HG03354 (cell line): ENCODE measurements at regions not wholly inside any gene's neighbourhood (a gene's known extent, or its start where the extent isn't known, plus 50 kb on each side); places are given as distances from the start of the nearest gene placed in this dataset.
"Not testable (repeated sequence)": the region's sequence is repeated elsewhere in the genome, so short reads cannot be mapped to it uniquely, and the experiment has no call there.

Experiments used
- ATAC-seq: cut with Tn5 transposase; IDR thresholded peaks from one replicate; pipeline ENCODE4 v1.9.1; 2021; ENCODE audit warnings: mild to moderate bottlenecking; ENCODE audit not compliant: unreplicated experiment, poor library complexity, severe bottlenecking

DNA sequence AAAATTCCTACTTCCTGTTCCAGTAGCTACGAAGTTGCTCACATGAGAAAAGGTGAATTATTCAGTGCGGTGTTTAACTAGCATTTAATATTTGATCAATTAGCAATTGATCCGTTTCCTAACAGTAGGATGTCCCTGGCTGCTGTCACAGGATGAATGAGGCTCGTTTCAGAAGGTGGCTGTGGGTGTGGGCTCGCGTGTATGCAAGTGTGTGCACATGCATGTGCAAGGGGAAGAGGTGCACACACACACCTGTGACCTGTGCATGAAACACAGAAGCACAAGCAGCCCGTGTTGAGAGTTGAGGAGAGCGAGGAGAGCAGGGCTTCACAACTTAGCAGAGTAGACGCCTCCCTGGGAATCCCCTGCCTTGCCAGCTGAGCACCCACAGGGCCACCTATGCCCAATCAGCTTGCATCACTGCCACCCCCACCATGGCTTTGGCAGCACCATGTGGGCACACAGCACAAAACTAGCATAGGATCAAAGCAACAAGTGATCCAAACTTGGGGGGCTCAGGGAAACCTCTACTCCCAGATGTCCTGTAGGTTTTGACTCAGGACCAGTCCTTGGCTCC is 107.2 kb downstream of the C5orf15 start:
- no peak for ATAC-seq

DNA sequence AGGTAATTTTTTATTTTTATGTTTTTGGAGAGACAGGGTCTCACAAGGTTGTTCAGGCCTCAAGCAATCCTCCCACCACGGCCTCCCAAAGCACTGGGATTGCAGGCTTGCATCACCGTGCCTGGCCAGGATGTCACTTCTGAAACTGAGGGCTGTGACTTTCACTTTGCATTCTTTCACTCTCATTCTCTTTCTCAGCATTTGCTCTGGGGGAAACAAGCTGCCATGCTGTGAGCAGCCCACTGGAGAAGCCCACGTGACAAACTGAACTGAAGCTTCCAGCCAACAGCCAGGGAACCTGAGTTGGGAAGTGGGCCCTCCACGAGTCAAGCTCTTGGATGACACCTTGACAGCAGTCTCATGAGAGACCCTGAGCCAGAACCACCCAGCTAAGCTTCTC is 109.4 kb downstream of the C5orf15 start:
- peak; percentile 44 for ATAC-seq

DNA sequence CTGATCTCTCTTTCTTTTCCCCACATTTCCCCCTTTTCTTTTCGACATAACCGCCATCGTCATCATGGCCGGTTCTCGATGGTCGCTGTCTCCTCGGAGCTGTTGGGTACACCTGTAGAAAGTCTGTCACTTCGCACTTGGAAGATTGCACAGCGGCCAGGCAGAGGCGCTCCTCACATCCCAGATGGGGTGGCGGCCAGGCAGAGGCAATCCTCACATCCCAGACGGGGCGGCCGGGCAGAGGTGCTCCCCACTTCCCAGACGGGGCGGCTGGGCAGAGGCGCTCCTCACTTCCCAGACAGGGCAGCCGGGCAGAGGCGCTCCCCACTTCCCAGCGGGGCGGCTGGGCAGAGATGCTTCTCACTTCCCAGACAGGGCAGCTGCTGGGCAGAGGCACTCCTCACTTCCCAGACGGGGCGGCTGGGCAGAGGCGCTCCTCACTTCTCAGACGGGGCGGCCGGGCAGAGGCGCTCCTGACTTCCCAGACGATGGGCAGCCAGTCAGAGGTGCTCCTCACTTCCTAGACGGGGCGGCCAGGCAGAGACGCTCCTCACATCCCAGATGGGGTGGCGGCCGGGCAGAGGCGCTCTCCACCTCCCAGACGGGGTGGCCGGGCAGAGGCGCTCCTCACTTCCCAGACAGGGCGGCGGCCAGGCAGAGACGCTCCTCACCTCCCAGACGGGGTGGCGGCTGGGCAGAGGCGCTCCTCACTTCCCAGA is 110.7 kb downstream of the C5orf15 start:
- ATAC-seq, result not testable (repeated sequence)

DNA sequence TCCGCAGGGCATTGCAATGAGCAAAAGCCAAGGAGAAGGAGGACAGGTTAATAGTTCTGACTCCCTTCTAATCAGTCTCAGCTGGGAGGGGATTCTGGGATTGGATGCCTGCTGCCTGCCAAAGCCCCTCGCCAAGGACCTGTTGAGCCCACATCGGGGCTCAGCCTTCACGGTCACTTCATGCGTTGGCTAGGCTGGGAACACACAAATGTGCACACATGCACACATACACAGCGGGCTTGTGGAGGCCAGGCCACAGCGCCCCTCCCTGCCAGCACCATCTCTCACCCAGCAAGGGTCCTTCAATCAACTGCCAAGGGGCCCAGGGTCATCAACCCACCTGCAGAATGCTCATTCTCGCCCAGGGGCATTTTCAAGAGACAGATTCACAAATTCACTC is 113.9 kb downstream of the C5orf15 start:
- no peak for ATAC-seq

DNA sequence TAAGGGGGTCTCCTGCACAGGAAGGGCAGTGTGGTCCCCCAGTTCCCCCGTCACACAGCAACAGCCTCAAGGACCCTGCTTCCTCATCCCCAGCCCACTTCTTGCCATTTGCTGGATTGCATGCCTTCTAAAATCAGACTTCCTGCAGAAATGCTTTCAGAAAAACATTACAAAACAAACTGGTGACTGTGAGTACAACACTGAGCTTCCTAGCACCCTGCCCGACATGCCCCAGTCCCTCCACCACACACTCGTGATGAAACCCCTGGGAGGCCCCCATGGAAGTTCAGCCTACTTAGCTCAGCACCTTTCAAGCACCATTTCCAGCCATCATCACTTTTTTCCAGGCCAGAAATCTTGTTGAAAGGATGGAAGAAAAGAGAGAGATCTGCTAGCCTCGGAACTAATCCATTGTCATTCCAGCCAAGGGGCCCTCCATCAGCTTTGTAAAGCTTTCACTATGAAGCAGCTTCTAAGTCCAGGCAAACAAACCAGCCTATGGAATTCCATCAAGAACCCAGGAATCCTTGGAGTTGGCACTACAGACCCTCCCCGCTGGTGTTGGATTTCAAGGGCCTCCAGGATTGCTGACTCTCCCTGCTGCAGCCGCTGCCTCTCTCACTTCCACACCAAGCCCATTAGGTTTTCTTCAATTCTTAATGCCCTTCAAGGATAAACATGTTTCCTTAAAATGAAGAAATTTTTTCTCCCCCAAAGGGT is 114.6 kb downstream of the C5orf15 start:
- no peak for ATAC-seq

DNA sequence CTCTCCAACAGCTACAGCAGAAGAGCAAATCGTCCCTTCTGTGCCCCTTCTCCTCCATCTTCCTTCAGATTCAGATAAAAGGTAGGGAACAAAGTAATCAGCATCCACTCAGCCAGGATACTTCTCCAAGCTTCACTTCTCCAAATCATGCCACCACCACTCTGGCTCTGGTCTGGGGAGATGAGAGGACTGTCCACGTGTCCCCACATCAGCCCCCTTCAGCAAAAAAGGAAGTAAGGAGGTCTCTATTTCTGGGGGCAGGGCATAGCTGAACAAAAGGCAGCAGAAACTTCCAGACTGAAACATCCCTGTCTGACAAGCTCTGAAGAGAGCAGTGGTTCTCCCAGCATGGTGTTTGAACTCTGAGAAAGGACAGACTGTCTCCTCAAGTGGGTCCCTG is 116.9 kb downstream of the C5orf15 start:
- ATAC-seq, result no peak

DNA sequence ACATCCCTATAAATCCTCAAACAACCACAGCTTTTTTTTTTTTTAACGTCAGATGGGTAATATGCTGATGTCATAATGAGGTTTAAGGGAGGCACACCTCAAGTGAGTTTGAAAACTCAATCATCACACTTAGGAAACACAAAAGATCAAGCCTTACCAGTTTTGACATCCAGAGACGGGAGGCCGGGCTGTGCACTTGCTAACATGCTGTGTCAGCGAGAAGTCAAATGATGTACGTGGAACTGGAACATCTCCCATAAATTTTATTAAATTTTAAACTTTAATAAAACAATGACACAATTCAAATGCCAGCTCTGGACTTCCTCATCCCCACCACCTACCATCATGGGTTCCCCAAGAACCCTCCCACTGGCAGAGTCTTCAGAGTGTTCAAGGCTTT is 117.6 kb downstream of the C5orf15 start:
- no peak for ATAC-seq

DNA sequence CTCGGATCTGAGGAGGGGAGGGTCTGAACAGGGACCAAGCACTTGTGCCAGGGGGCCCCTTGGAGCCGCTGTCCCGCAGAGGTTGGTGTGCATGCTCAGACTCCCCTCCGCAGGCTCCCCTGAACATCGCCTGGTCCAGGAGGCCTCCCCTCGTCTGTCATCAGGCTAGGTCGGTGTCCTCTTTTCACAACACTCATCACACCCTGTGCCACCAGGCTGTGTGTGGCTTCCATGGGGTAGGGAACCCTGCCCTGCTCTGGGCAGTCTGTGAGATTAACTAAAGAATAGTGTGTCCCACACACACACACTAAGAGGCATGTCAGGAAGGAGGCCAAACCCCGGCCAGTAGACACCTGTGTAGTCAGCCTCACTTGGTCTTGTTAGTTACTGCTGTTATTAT is 119.3 kb downstream of the C5orf15 start:
- ATAC-seq, result no peak

DNA sequence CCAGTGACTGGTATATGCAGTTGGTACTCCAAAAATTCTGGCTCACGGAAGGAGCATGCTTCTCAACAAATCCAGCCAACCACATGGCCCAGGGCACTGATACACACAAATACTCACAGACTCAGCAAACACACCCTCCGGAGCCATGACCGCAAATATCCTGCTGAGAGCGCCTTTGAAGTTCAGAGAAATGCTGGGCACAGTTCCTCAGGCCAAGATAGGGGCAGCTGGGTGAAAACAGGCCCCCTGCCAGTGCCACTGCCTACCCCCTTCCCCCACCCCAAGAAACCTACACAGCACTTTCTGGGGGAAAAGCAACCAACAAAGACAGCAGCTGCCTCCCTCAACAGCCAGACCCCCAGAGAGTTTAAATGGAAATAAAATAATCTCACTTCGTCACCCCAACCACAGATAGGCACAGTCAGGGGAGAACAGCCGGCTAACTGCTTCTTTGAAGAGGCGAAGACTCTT is 120.0 kb downstream of the C5orf15 start:
- no peak for ATAC-seq

DNA sequence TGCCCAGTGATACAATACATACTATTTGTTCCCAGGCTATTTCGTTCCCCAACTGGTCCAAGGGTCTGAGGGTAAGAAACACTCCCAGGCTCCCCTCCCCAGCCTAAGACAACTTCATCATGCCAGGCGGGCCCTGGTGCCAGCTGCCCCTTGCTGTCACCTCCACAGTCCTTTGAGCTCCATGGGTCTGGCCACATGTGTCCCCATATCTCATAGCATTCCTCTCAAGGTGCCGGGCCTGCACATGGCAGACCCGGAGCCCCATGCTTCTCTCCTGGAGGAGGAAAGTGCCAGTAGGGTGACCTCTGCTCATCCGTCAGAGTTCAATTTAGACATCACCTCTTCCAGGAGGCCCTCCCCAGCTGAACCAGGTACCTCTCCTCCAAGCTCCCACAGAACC is 120.5 kb downstream of the C5orf15 start:
- ATAC-seq, result no peak

DNA sequence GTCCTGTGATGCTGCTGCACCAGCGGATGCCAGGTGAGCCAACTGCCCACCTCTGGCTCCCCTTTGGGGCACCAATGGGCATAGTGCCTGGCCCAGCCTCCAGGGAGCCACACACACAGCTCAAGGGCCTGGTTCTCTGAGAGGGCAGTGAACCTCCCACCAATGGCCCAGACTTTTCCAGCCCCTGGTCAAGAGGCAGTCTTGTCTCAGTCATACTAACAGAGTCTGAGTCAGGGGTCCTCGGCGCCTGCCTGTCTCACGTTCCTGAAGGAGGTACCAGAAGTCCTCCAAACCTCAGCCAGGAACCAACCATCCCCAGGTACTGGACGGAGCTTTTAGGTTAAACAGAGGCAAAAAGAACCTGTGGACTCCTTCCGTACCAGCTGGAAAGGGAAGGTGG is 121.1 kb downstream of the C5orf15 start:
- no peak for ATAC-seq

DNA sequence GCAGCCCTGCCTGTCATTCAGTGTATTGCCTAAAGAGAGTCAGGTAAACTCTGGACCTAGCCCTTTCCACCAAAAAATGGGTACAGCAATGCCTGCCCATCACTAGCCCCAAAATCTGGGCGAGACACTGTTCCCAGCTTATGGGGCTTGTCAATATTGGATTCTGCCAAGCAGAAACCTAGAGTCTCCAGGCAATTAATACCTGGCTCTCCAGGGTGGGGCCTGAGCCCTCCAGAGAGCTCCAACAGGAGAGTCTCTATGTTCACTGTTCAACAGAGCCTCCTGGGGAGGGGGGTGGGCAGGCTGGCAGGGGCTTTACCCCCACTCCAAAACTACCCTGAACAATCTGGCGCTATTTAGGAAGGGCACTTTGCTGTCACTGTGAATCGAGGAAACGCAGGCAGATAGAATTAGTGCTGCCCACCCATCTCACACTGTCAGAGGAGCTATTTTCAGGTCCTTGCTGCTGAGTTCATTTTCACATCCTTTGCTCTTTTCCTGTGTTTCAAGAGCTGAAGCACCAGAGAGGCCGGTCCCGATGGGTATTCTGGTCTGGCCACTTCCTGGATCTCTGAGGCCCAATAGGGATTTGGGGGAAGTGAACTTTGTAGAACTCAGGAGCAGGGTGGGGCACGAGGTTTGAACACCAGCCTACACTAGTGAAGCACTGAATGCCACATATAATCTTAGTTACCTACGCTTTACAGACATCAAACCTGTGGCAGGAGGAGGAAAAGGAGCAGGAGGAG is 121.8 kb downstream of the C5orf15 start:
- peak; percentile 44 for ATAC-seq

DNA sequence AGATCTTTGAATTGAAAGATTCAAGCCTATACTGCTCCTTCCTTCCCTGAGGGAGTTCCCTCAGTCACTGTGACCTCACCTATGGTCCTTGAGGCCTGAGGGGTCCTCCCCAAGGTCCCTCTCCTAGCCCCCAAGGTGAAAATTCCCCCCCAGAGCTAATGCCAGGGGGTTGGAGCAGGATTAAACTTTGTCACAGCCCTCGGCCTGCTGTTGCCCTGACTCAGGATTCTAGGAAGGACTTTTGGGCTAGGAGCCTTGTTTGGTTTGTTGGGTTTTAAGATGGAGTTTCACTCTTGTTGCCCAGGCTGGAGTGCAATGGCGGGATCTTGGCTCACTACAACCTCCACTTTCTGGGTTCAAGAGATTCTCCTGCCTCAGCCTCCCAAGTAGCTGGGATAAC is 123.2 kb downstream of the C5orf15 start:
- ATAC-seq, result no peak

DNA sequence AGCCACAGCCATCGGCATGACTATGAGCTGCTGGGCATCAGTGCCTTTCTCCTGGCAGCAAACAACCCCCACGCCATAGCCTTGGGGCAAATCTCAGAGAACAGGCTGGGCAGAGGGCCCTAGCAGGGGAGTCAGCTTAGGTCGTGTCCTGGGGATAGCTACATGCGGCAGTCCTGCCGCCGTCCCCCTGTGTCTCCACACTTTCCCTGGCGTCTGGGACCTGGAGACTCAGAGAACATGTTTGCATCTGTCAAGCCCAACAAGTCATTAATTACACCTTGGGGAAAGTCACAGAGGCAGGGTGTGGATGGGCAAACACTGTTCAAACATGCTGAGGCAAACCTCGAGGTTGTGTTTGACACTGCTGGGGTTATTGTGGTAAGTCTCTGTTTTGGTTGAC is 123.6 kb downstream of the C5orf15 start:
- no peak for ATAC-seq

DNA sequence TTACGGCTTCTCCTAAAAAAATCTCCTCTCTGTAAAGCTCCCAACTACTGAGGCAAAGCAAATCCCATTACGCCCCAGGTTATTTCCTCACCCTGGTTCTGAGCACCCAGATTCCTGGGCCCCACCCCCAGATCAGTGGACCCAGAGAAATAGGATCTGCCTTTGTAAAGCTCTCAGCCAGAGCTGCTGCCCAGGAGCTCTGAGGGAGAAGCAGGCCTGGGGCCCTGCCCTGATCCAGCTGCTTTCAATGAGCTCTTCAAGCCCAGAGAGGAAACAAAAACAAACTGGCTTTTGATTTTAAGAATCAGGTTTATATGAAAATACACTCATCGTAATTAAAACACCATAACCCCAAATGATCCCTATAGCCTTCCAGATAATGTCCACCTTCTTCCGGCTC is 124.5 kb downstream of the C5orf15 start:
- ATAC-seq, result no peak

DNA sequence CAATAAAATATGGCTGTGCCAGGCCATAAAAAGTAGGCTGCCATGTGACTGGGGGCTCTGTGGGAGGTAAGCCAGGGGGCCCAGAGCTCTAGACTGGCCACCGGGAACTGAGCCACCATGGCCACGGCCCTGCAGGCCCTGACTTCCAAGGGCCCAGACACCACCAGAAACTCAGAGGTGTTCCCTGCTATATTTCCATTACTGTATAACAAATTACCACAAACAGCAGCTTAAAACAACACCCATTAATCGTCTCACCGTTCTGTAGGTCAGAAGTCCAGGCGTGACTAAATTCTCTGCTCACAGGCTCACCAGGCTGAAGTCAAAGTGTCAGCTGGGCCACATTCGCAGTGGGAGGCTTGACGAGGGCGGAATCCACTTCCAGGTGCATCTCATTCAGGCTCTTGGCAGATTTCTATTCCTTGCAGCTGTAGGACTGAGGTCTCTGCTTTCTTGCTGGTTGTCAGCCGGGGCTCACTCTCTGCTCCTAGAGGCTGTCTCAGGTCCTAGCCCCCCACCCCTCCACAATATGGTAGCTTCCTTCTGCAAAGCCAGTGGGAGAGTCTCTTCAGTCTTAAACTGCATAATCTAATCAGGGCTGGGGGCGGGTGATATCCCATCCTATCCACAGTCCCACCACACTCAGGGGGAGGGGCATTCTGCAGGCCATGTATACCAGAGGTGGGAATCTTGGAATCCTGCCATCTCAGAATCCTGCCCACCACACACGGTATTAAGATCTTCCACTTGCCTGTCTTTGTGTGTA is 125.4 kb downstream of the C5orf15 start:
- ATAC-seq, result no peak

DNA sequence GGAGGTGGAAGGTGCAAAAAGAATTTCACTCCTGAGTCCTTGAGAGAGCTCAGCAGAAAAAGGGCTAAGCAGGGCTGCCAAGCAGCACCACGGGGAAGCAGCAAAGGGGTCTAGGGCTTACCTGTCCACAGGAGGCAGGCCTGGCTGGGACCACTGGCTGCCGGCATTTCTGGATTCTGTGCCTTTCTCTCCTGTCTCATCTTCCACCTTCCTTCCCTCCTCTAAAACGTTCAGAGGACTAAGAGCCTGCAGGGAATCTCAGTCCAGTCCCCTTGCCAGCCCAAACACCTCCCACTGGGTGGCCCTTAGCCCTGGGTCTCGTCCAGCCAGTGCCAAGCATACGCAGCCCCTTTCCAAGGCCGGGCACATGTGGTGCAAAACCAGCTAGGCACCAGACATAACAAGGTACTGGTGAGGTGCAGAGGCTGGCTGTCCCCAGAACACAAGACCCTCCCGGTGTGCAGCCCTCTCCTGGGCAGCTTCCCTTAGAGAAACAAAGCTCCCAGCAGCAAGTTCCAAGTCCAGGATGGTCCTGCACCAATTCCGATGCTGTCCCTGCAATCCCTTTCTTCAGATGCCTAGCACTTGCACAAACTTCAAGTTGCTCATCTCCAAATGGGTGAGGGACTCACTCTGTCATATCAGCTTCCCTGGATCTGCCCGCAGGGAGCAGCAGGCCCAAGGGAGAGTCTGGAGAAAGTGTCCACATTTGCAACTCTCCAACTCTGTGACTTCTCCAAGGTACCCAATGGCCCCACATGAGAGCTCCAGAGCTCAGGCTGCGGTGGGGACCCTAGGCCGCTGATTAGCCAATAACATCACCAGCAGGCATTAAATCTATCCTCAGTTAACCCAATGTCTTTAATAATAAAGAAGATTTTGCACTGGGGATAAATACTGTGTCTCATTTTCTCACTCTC is 126.3 kb downstream of the C5orf15 start:
- no peak for ATAC-seq

DNA sequence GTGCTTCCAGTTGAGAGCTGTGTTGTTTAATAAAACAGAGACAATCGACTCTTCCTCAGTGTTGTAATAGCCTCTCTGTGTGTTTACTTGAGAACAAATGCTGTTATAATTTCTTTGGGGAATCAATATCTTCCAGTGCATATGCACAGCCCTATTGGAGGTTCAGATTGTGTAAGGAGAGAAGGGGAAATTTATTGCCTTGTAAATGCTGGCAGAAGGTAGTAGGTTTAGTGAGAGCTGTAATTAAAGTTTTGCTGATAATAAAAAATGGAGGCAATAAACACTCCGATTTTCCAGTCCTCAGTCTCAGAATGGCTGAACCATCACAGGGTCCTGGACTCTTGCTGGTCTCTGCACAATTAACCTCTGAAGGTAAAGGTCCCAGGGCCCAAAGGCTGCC is 128.3 kb downstream of the C5orf15 start:
- no peak for ATAC-seq

DNA sequence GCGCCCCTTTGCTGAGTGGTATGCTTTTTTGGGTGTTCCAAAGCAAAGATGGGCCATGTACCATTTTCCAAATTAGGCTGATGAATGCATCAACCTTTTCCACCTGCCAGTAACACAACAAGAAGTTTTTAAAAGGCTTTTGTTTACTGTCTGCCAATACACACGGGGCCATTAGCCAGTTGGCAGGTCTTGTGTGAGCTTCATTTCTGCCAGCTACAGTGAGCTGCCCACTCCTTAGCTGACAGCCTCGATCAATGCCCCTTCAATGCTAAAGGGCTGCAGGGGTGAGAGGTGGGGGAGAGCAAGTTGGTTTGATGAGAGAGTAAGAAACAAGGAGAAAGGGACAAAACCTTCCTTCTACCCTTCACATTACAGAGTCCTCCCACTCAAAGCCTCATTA is 128.7 kb downstream of the C5orf15 start:
- no peak for ATAC-seq
